Panc1 (cell line): ENCODE measurements at regions not wholly inside any gene's neighbourhood (a gene's known extent, or its start where the extent isn't known, plus 50 kb on each side); places are given as distances from the start of the nearest gene placed in this dataset.
A peak's percentile ranks its signal among the peaks of the same experiment; 100 is the strongest.

Experiments
- ATAC-seq: fragments of 200-7000 bp; cut with Tn5 transposase; 2 replicates; pipeline ENCODE4 v1.9.1; 2020; ENCODE audit warnings: mild to moderate bottlenecking, moderate library complexity
- BruUV-seq: library from RNA; stranded (reverse); fragments of 400-500 nt; replicated peaks from 2 replicates; lab custom pipeline; 2021; lab: Mats Ljungman, UMichigan
- CTCF ChIA-PET: fragments of 300-600 bp; sonication (Branson Sonifier 250); formaldehyde crosslinking; loops from one replicate; lab custom pipeline; 2022; ENCODE audit warnings: antibody characterized with exemption; lab: Charles Lee
- POLR2A ChIA-PET: fragments of 300-600 bp; sonication (Branson Sonifier 250); formaldehyde crosslinking; loops from one replicate; lab custom pipeline; 2022; ENCODE audit warnings: antibody characterized with exemption; lab: Charles Lee
- DNase-seq: peaks from one replicate; pipeline ENCODE4 v3.0.0-alpha.2; 2010; ENCODE audit warnings: low read depth, low spot score
- H3K27ac ChIP-seq: 2 replicates; pipeline ENCODE4 v1.5.1; 2011; ENCODE audit warnings: mild to moderate bottlenecking, low read length, inconsistent platforms
- H3K27me3 ChIP-seq: fragments of 200-500 bp; sonication (Bioruptor generic); 2 replicates; pipeline ENCODE4 v1.6.0; 2014; ENCODE audit warnings: low read length, inconsistent platforms; ENCODE audit not compliant: control insufficient read depth, insufficient read depth
- H3K36me3 ChIP-seq: fragments of 200-500 bp; sonication (Bioruptor generic); 2 replicates; pipeline ENCODE4 v1.5.1; 2014; ENCODE audit warnings: inconsistent platforms, mild to moderate bottlenecking, low read length, moderate library complexity; ENCODE audit not compliant: control insufficient read depth, insufficient read depth
- H3K4me1 ChIP-seq: 2 replicates; pipeline ENCODE4 v1.5.1; 2011; ENCODE audit warnings: inconsistent platforms, mild to moderate bottlenecking, low read length, moderate library complexity; ENCODE audit not compliant: control insufficient read depth, insufficient read depth
- H3K4me3 ChIP-seq, 2 experiments: 2 replicates each; pipeline ENCODE4 v1.5.1; 2011 to 2012; ENCODE audit warnings: low read depth in 2 of 2, low read length in 2 of 2, mild to moderate bottlenecking in 2 of 2, inconsistent platforms in 1 of 2, moderate library complexity in 1 of 2
- H3K9me3 ChIP-seq: fragments of 200-500 bp; sonication (Bioruptor generic); 2 replicates; pipeline ENCODE4 v1.5.1; 2014; ENCODE audit warnings: low read depth, mild to moderate bottlenecking, inconsistent platforms, low read length, moderate library complexity; ENCODE audit not compliant: control insufficient read depth, insufficient read depth
- CTCF ChIP-seq: fragments of 450-650 bp; IDR thresholded peaks from 2 replicates; pipeline ENCODE4 v1.5.1; 2017; ENCODE audit warnings: mild to moderate bottlenecking
- POLR2AphosphoS5 ChIP-seq: IDR thresholded peaks from 2 replicates; pipeline ENCODE4 v1.6.1; 2012; ENCODE audit warnings: mild to moderate bottlenecking, low read depth, low read length, moderate library complexity
- REST ChIP-seq, 2 experiments: IDR thresholded peaks; 2 replicates each; pipeline ENCODE4 v1.6.1; 2011 to 2012; ENCODE audit warnings: low read depth in 2 of 2, control low read depth in 1 of 2, low read length in 1 of 2, mild to moderate bottlenecking in 1 of 2, moderate library complexity in 1 of 2; ENCODE audit not compliant: insufficient read depth in 1 of 2
- SIN3A ChIP-seq: IDR thresholded peaks from 2 replicates; pipeline ENCODE4 v1.6.1; 2012; ENCODE audit warnings: low read depth, mild to moderate bottlenecking, low read length, moderate library complexity, borderline replicate concordance; ENCODE audit not compliant: insufficient read depth
- TCF7L2 ChIP-seq: IDR thresholded peaks from 2 replicates; pipeline ENCODE4 v1.6.1; 2011; ENCODE audit warnings: mild to moderate bottlenecking, low read depth, low read length, inconsistent platforms
- in situ Hi-C: cut with HindIII; loops from 2 replicates; pipeline ENCODE4 v1.10.0; 2016; ENCODE audit warnings: low sequenced_read_pairs, low pct_unique_long_range_greater_than_20kb
- intact Hi-C: fragments of 100-400 bp; cut with micrococcal nuclease; formaldehyde crosslinking; loops from one replicate; pipeline ENCODE4 v1.10.0; 2022; ENCODE audit not compliant: unreplicated experiment

DNA sequence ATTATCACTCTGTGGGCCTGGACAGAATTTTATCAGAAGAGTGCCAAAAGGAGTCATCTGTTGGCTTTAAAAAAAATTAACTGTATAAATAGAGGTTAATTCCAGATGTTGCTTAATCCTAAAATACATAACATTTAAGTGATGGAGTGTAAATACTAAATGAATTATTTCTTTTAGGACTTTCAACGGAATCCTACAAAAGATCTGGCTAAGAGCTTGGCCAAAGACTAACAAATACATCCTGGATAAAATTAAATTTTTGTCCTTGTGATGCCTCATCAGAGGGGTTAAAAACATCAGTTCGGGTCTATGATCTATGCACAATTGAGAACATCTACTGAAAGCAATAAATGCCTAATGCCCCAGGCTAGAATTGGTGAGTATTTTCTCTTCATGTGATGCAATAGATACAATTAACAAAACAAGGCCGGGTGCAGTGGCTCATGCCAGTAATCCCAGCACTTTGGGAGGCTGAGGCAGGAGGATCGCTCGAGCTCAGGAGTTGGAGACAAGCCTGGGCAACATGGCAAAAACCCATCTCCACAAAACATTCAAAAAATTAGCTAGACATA, 49.8 kb upstream of the RAP1B start:
- Histone ChIP-seq H3K36me3 (no peaks in the 10 kb centered on the region), H3K4me3 (no peak overlapping the region), H3K27me3 (no peaks in the 10 kb centered on the region), H3K4me1 (peaks cover 80% of the 10 kb centered on the region), H3K9me3 (no peaks in the 10 kb centered on the region), H3K27ac (peak overlapping the region; percentile 95)
- in situ Hi-C loops = no loop called here
- ChIA-PET POLR2A (no interaction called here), CTCF (no interaction called here)
- BruUV-seq = no TSS peak
- ATAC-seq = no peak
- no peak for TF ChIP-seq CTCF
- TF ChIP-seq TCF7L2 = no peak
- no peak for TF ChIP-seq SIN3A
- TF ChIP-seq REST (IDR thresholded peaks at IDR 0.05; ENCODE audit: insufficient read depth in 1 of 2, low read depth in 2 of 2, low read length in 1 of 2) = no peak
- TF ChIP-seq POLR2AphosphoS5 = no peak
- intact Hi-C loops = loop anchor here (5.0 to 10.0 kb wide), 2 partner anchors 51 to 226 kb away; partner anchors contain the start of genes MDM1 and RAP1B
- DNase-seq = no peak
